Neural progenitor cell (in vitro differentiated cells): ENCODE measurements at regions not wholly inside any gene's neighbourhood (a gene's known extent, or its start where the extent isn't known, plus 50 kb on each side); places are given as distances from the start of the nearest gene placed in this dataset.
A peak's percentile ranks its signal among the peaks of the same experiment; 100 is the strongest.

ENCODE experiments used
- DNase-seq: peaks from one replicate; pipeline ENCODE4 v3.0.0-alpha.2; 2016; ENCODE audit warnings: low spot score
- H2AFZ ChIP-seq: fragments of 200-600 bp; sonication (generic); replicated peaks from 2 replicates; pipeline ENCODE4 v1.6.1; 2016; ENCODE audit warnings: antibody characterized with exemption
- H3F3A ChIP-seq: fragments of 200-600 bp; sonication (generic); 2 replicates; pipeline ENCODE4 v1.6.1; 2016; ENCODE audit warnings: antibody characterized with exemption, low read depth
- H3K27ac ChIP-seq: fragments of 200-600 bp; sonication (generic); 2 replicates; pipeline ENCODE4 v1.5.1; 2016; ENCODE audit warnings: mild to moderate bottlenecking
- H3K27me3 ChIP-seq: fragments of 200-600 bp; sonication (generic); 2 replicates; pipeline ENCODE4 v1.6.1; 2016; ENCODE audit warnings: mild to moderate bottlenecking, moderate library complexity
- H3K36me3 ChIP-seq: fragments of 200-600 bp; sonication (generic); 2 replicates; pipeline ENCODE4 v1.5.1; 2016
- H3K4me1 ChIP-seq: fragments of 200-600 bp; sonication (generic); 2 replicates; pipeline ENCODE4 v1.6.1; 2016; ENCODE audit warnings: mixed run types
- H3K4me2 ChIP-seq: fragments of 200-600 bp; sonication (generic); 2 replicates; pipeline ENCODE4 v1.6.1; 2016
- H3K4me3 ChIP-seq: fragments of 200-600 bp; sonication (generic); 2 replicates; pipeline ENCODE4 v1.5.1; 2016
- H3K79me2 ChIP-seq: fragments of 200-600 bp; sonication (generic); 2 replicates; pipeline ENCODE4 v1.6.1; 2016; ENCODE audit warnings: low read depth
- H3K9ac ChIP-seq: fragments of 200-600 bp; sonication (generic); 2 replicates; pipeline ENCODE4 v1.6.1; 2016
- H3K9me3 ChIP-seq: fragments of 200-600 bp; sonication (generic); 2 replicates; pipeline ENCODE4 v1.5.1; 2016; ENCODE audit warnings: low read depth
- H4K20me1 ChIP-seq: fragments of 200-600 bp; sonication (generic); 2 replicates; pipeline ENCODE4 v1.6.1; 2016; ENCODE audit warnings: low read depth
- H3K27ac Mint-ChIP-seq: 3 replicates; pipeline ENCODE4 v1.8.0; 2021; ENCODE audit warnings: mixed read lengths
- H3K27me3 Mint-ChIP-seq: 2 replicates; pipeline ENCODE4 v1.8.0; 2022; ENCODE audit warnings: low read depth, mild to moderate bottlenecking, inconsistent platforms, moderate library complexity, mixed read lengths; ENCODE audit not compliant: insufficient read depth
- H3K36me3 Mint-ChIP-seq: 3 replicates; pipeline ENCODE4 v1.8.0; 2021; ENCODE audit warnings: mixed read lengths
- H3K4me1 Mint-ChIP-seq: 3 replicates; pipeline ENCODE4 v1.8.0; 2021; ENCODE audit warnings: mixed read lengths
- H3K4me3 Mint-ChIP-seq: 3 replicates; pipeline ENCODE4 v1.8.0; 2021; ENCODE audit warnings: mild to moderate bottlenecking, moderate library complexity, mixed read lengths
- H3K9me3 Mint-ChIP-seq: 3 replicates; pipeline ENCODE4 v1.8.0; 2020; ENCODE audit warnings: mixed read lengths
- EZH2 ChIP-seq: fragments of 200-600 bp; sonication (generic); IDR thresholded peaks from 2 replicates; pipeline ENCODE4 v1.6.1; 2017; ENCODE audit warnings: antibody characterized with exemption, mild to moderate bottlenecking, moderate library complexity
- EZH2phosphoT487 ChIP-seq: fragments of 200-600 bp; sonication (generic); IDR thresholded peaks from 2 replicates; pipeline ENCODE4 v1.6.1; 2017; ENCODE audit warnings: antibody characterized with exemption
- TF ChIP-seq, protein P1 (sequence below): fragments of 200-600 bp; sonication (generic); IDR thresholded peaks from 2 replicates; pipeline ENCODE4 v1.5.1; 2017; ENCODE audit warnings: antibody characterized with exemption, mild to moderate bottlenecking

DNA sequence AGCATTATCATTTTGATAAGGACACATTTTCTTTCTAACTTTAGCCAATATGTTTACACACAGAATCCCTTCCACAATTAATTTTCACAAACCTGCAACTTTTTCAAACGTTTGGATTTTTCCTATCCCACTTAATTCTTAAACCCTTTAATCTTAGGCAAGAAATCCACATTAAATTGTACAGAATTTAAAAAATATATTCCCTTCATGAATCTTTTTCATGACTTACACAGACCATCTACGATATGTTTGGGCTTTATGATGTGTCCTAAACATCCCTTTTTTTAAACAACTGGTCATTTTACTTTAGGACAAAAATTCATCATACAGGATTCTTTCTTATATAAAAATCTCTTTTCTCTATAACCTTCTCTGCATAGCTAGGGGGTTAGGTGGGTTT, 241.5 kb upstream of the CNTNAP4 start:
- H3K4me1 ChIP-seq, result no peaks in the 10 kb centered on the region
- DNase-seq, result peak; percentile 37
- no peak overlapping the region for H3K9ac ChIP-seq
- H3K36me3 Mint-ChIP-seq, result no peaks in the 10 kb centered on the region
- H4K20me1 ChIP-seq, result no peaks in the 10 kb centered on the region
- H3K4me3 ChIP-seq, result no peak overlapping the region
- no peak overlapping the region for H3K4me3 Mint-ChIP-seq
- H2AFZ ChIP-seq, result no peak overlapping the region
- H3K27me3 Mint-ChIP-seq, result no peaks in the 10 kb centered on the region
- peaks cover 29% of the 10 kb centered on the region for H3K9me3 ChIP-seq
- TF ChIP-seq EZH2, result no peak
- TF ChIP-seq, protein P1, sequence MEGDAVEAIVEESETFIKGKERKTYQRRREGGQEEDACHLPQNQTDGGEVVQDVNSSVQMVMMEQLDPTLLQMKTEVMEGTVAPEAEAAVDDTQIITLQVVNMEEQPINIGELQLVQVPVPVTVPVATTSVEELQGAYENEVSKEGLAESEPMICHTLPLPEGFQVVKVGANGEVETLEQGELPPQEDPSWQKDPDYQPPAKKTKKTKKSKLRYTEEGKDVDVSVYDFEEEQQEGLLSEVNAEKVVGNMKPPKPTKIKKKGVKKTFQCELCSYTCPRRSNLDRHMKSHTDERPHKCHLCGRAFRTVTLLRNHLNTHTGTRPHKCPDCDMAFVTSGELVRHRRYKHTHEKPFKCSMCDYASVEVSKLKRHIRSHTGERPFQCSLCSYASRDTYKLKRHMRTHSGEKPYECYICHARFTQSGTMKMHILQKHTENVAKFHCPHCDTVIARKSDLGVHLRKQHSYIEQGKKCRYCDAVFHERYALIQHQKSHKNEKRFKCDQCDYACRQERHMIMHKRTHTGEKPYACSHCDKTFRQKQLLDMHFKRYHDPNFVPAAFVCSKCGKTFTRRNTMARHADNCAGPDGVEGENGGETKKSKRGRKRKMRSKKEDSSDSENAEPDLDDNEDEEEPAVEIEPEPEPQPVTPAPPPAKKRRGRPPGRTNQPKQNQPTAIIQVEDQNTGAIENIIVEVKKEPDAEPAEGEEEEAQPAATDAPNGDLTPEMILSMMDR, result no peak
- TF ChIP-seq EZH2phosphoT487, result no peak
- no peak overlapping the region for H3K27ac Mint-ChIP-seq
- H3K36me3 ChIP-seq, result no peaks in the 10 kb centered on the region
- H3K27me3 ChIP-seq, result no peaks in the 10 kb centered on the region
- no peaks in the 10 kb centered on the region for H3F3A ChIP-seq
- no peaks in the 10 kb centered on the region for H3K79me2 ChIP-seq
- H3K4me1 Mint-ChIP-seq, result no peaks in the 10 kb centered on the region
- no peak overlapping the region for H3K27ac ChIP-seq
- H3K9me3 Mint-ChIP-seq, result peaks cover 33% of the 10 kb centered on the region
- no peak overlapping the region for H3K4me2 ChIP-seq

DNA sequence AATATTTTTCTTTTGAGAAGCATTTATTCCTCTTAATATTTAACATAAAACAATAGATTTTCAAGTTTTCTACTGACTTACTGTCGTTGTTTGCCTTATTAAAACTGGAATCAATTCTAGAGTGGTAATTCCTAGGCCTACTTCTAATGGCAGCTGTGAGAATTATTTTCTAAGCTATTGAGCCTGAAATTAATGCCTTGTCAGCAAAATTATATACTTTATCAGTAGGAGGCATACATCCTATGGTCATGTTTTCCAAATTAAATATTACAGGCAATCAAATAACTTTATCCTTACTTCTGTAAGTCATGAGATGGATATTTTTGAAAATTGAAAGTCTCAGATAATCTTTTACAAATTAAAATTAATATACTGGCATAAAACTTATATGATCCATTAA, 239.1 kb upstream of the CNTNAP4 start:
- H3K9me3 ChIP-seq, result peaks cover 29% of the 10 kb centered on the region
- H3K27ac Mint-ChIP-seq, result no peak overlapping the region
- no peaks in the 10 kb centered on the region for H3K79me2 ChIP-seq
- H3K27me3 ChIP-seq, result no peaks in the 10 kb centered on the region
- no peaks in the 10 kb centered on the region for H3K4me1 Mint-ChIP-seq
- no peaks in the 10 kb centered on the region for H3K36me3 ChIP-seq
- H3K4me3 ChIP-seq, result no peak overlapping the region
- TF ChIP-seq EZH2, result no peak
- no peaks in the 10 kb centered on the region for H3K4me1 ChIP-seq
- H3K36me3 Mint-ChIP-seq, result no peaks in the 10 kb centered on the region
- no peaks in the 10 kb centered on the region for H3F3A ChIP-seq
- H3K27ac ChIP-seq, result no peak overlapping the region
- no peak overlapping the region for H2AFZ ChIP-seq
- no peak overlapping the region for H3K4me3 Mint-ChIP-seq
- no peaks in the 10 kb centered on the region for H3K27me3 Mint-ChIP-seq
- no peak for DNase-seq
- H3K4me2 ChIP-seq, result no peak overlapping the region
- H3K9ac ChIP-seq, result no peak overlapping the region
- no peaks in the 10 kb centered on the region for H4K20me1 ChIP-seq
- H3K9me3 Mint-ChIP-seq, result peaks cover 29% of the 10 kb centered on the region

DNA sequence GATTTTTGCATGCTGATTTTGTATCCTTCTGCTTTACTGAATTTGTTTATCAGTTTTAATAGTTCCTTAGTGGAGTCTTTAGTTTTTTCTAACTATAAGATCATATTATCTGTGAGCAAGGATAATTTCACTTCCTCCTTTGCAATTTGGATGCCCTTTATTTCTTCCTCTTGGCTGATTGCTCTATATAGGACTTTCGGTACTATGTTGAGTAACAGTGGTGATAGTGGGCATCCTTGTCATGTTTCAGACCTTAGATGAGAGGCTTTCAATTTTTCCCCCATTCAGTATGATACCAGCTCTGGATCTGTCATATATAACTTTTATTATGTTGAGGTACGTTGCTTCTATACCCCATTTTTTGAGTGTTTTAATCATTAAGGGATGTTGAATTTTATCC, 224.5 kb upstream of the CNTNAP4 start:
- Histone ChIP-seq H3K36me3 (no peaks in the 10 kb centered on the region), H4K20me1 (no peaks in the 10 kb centered on the region), H3K9ac (no peak overlapping the region), H3K4me2 (no peak overlapping the region), H2AFZ (no peak overlapping the region), H3K27me3 (no peaks in the 10 kb centered on the region), H3K4me3 (no peak overlapping the region), H3F3A (no peaks in the 10 kb centered on the region), H3K9me3 (no peaks in the 10 kb centered on the region), H3K27ac (no peak overlapping the region), H3K79me2 (no peaks in the 10 kb centered on the region), H3K4me1 (no peaks in the 10 kb centered on the region)
- H3K27ac Mint-ChIP-seq, result no peak overlapping the region
- TF ChIP-seq EZH2phosphoT487 (no peak), EZH2 (no peak)
- TF ChIP-seq, protein P1, result no peak
- H3K36me3 Mint-ChIP-seq, result no peaks in the 10 kb centered on the region
- no peak for DNase-seq
- H3K27me3 Mint-ChIP-seq, result no peaks in the 10 kb centered on the region
- no peaks in the 10 kb centered on the region for H3K4me1 Mint-ChIP-seq
- peaks cover 7% of the 10 kb centered on the region for H3K9me3 Mint-ChIP-seq
- H3K4me3 Mint-ChIP-seq, result no peak overlapping the region

DNA sequence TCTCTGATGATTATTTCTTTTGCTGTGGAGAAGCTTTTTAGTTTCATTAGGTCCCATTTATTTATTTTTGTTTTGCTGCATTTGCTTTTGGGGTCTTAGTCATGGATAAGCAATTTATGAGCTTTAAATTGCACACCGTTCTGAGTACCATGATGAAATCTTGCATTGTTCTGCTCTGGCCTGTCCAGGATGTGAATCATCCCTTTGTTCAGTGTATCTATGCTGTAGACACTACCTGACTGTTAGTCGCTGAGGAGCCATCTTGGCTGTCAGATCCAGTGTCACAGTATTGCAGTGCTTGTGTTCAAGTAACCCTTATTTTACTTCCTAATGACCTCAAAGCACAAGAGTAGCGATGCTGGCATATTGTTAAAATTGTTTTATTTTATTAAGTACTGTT, 218.0 kb upstream of the CNTNAP4 start:
- Histone ChIP-seq H3K4me3 (no peak overlapping the region), H3K27ac (no peak overlapping the region), H3K4me1 (no peaks in the 10 kb centered on the region), H3K9me3 (no peaks in the 10 kb centered on the region), H2AFZ (no peak overlapping the region), H3K4me2 (no peak overlapping the region), H3F3A (no peaks in the 10 kb centered on the region), H3K79me2 (no peaks in the 10 kb centered on the region), H3K27me3 (no peaks in the 10 kb centered on the region), H3K36me3 (no peaks in the 10 kb centered on the region), H4K20me1 (no peaks in the 10 kb centered on the region), H3K9ac (no peak overlapping the region)
- TF ChIP-seq EZH2 (no peak), EZH2phosphoT487 (no peak)
- TF ChIP-seq, protein P1, result no peak
- H3K4me1 Mint-ChIP-seq, result peaks cover 14% of the 10 kb centered on the region
- H3K36me3 Mint-ChIP-seq, result no peaks in the 10 kb centered on the region
- no peaks in the 10 kb centered on the region for H3K9me3 Mint-ChIP-seq
- no peak overlapping the region for H3K27ac Mint-ChIP-seq
- peaks cover 6% of the 10 kb centered on the region for H3K27me3 Mint-ChIP-seq
- no peak overlapping the region for H3K4me3 Mint-ChIP-seq
- no peak for DNase-seq
